H9 (cell line): ENCODE measurements at regions not wholly inside any gene's neighbourhood (a gene's known extent, or its start where the extent isn't known, plus 50 kb on each side); places are given as distances from the start of the nearest gene placed in this dataset.

ENCODE experiments used
- DNase-seq: peaks from one replicate; pipeline ENCODE4 v3.0.0-alpha.2; 2017
- H2AFZ ChIP-seq: one replicate; pipeline ENCODE4 v1.6.1; 2013; ENCODE audit warnings: mild to moderate bottlenecking, low read length, control low read depth, moderate library complexity
- H2AK5ac ChIP-seq: 2 replicates; pipeline ENCODE4 v1.6.1; 2013; ENCODE audit warnings: low read length, control low read depth, mixed read lengths; ENCODE audit not compliant: insufficient read length
- H2BK120ac ChIP-seq: one replicate; pipeline ENCODE4 v1.6.1; 2013; ENCODE audit warnings: low read depth, mild to moderate bottlenecking, low read length, control low read depth, inconsistent platforms; ENCODE audit not compliant: poor library complexity, severe bottlenecking
- H2BK12ac ChIP-seq: 2 replicates; pipeline ENCODE4 v1.6.1; 2013; ENCODE audit warnings: low read length, control low read depth, mixed read lengths, low read depth; ENCODE audit not compliant: insufficient read length
- H2BK15ac ChIP-seq: 2 replicates; pipeline ENCODE4 v1.6.1; 2013; ENCODE audit warnings: low read depth, low read length, control low read depth
- H2BK20ac ChIP-seq: one replicate; pipeline ENCODE4 v1.6.1; 2013; ENCODE audit warnings: low read depth, mild to moderate bottlenecking, low read length, control low read depth, inconsistent platforms; ENCODE audit not compliant: poor library complexity, severe bottlenecking
- H2BK5ac ChIP-seq: 2 replicates; pipeline ENCODE4 v1.6.1; 2013; ENCODE audit warnings: low read length, control low read depth, mixed read lengths; ENCODE audit not compliant: insufficient read length
- H3K14ac ChIP-seq: 2 replicates; pipeline ENCODE4 v1.6.1; 2013; ENCODE audit warnings: low read length, control low read depth; ENCODE audit not compliant: insufficient read depth
- H3K18ac ChIP-seq: 2 replicates; pipeline ENCODE4 v1.6.1; 2013; ENCODE audit warnings: low read depth, mild to moderate bottlenecking, mixed read lengths, low read length, control low read depth; ENCODE audit not compliant: insufficient read length
- H3K23ac ChIP-seq: 2 replicates; pipeline ENCODE4 v1.6.1; 2013; ENCODE audit warnings: low read length, control low read depth, mixed read lengths, low read depth; ENCODE audit not compliant: insufficient read length
- H3K23me2 ChIP-seq: 2 replicates; pipeline ENCODE4 v1.6.1; 2013; ENCODE audit warnings: low read depth, mild to moderate bottlenecking, mixed read lengths, low read length, control low read depth; ENCODE audit not compliant: insufficient read length, poor library complexity, severe bottlenecking
- H3K27ac ChIP-seq: 2 replicates; pipeline ENCODE4 v1.5.1; 2013; ENCODE audit warnings: low read length, control low read depth, mixed read lengths, low read depth; ENCODE audit not compliant: insufficient read length
- H3K27me3 ChIP-seq: 2 replicates; pipeline ENCODE4 v1.6.1; 2013; ENCODE audit warnings: low read length, control low read depth, inconsistent platforms; ENCODE audit not compliant: insufficient read depth
- H3K4ac ChIP-seq: 2 replicates; pipeline ENCODE4 v1.6.1; 2013; ENCODE audit warnings: low read depth, mild to moderate bottlenecking, control low read depth, inconsistent platforms, low read length, moderate library complexity
- H3K4me1 ChIP-seq: 2 replicates; pipeline ENCODE4 v1.6.1; 2013; ENCODE audit warnings: low read length, control low read depth, inconsistent platforms; ENCODE audit not compliant: insufficient read depth
- H3K4me2 ChIP-seq: 2 replicates; pipeline ENCODE4 v1.6.1; 2013; ENCODE audit warnings: low read length, control low read depth, mixed read lengths; ENCODE audit not compliant: insufficient read length, insufficient read depth
- H3K56ac ChIP-seq: 2 replicates; pipeline ENCODE4 v1.6.1; 2013; ENCODE audit warnings: low read depth, mild to moderate bottlenecking, mixed read lengths, low read length, control low read depth; ENCODE audit not compliant: insufficient read length
- H3K79me1 ChIP-seq: 2 replicates; pipeline ENCODE4 v1.6.1; 2013; ENCODE audit warnings: low read depth, mild to moderate bottlenecking, moderate library complexity, low read length, control low read depth, inconsistent platforms; ENCODE audit not compliant: insufficient read depth, poor library complexity, severe bottlenecking
- H3K79me2 ChIP-seq: 2 replicates; pipeline ENCODE4 v1.6.1; 2013; ENCODE audit warnings: low read length, control low read depth, inconsistent platforms; ENCODE audit not compliant: insufficient read depth
- H3K9ac ChIP-seq: 2 replicates; pipeline ENCODE4 v1.6.1; 2013; ENCODE audit warnings: low read length, control low read depth, mixed read lengths; ENCODE audit not compliant: insufficient read length; ENCODE audit errors: extremely low read depth
- H3K9me3 ChIP-seq: one replicate; pipeline ENCODE4 v1.6.1; 2013; ENCODE audit warnings: low read depth, low read length, inconsistent platforms; ENCODE audit not compliant: control insufficient read depth
- H3T11ph ChIP-seq: one replicate; pipeline ENCODE4 v1.6.1; 2013; ENCODE audit warnings: mild to moderate bottlenecking, low read length, control low read depth, inconsistent platforms
- H4K20me1 ChIP-seq: one replicate; pipeline ENCODE4 v1.6.1; 2013; ENCODE audit not compliant: control insufficient read depth, insufficient read length, insufficient read depth
- H4K5ac ChIP-seq: 2 replicates; pipeline ENCODE4 v1.6.1; 2013; ENCODE audit warnings: low read depth, mild to moderate bottlenecking, mixed read lengths, low read length, control low read depth; ENCODE audit not compliant: insufficient read length
- H4K8ac ChIP-seq: replicated peaks from 2 replicates; pipeline ENCODE4 v1.6.1; 2013; ENCODE audit warnings: low read length, control low read depth, mixed read lengths, low read depth; ENCODE audit not compliant: insufficient read length
- H4K91ac ChIP-seq: 2 replicates; pipeline ENCODE4 v1.6.1; 2013; ENCODE audit warnings: low read depth, mild to moderate bottlenecking, moderate library complexity, mixed read lengths, low read length, control low read depth; ENCODE audit not compliant: insufficient read length
- H3K27ac Mint-ChIP-seq, 3 experiments: 2 replicates in 2 of 3; 3 replicates in 1 of 3; pipeline ENCODE4 v1.8.0; 2020 to 2021; ENCODE audit warnings: mixed read lengths in 3 of 3, mild to moderate bottlenecking in 1 of 3, moderate library complexity in 1 of 3
- H3K27me3 Mint-ChIP-seq: 2 replicates; pipeline ENCODE4 v1.8.0; 2021; ENCODE audit warnings: low read depth, mild to moderate bottlenecking, moderate library complexity, mixed read lengths
- H3K36me3 Mint-ChIP-seq, 3 experiments: 2 replicates in 2 of 3; 3 replicates in 1 of 3; pipeline ENCODE4 v1.8.0; 2020 to 2021; ENCODE audit warnings: low read depth in 3 of 3, mixed read lengths in 3 of 3; ENCODE audit not compliant: insufficient read depth in 1 of 3
- H3K4me1 Mint-ChIP-seq, 2 experiments: 2 replicates each; pipeline ENCODE4 v1.8.0; 2020; ENCODE audit warnings: mixed read lengths in 2 of 2
- H3K4me3 Mint-ChIP-seq, 2 experiments: 2 replicates in 1 of 2; 3 replicates in 1 of 2; pipeline ENCODE4 v1.8.0; 2020 to 2021; ENCODE audit warnings: mild to moderate bottlenecking in 2 of 2, mixed read lengths in 2 of 2, moderate library complexity in 1 of 2
- H3K9me3 Mint-ChIP-seq, 2 experiments: 2 replicates in 1 of 2; 3 replicates in 1 of 2; pipeline ENCODE4 v1.8.0; 2020; ENCODE audit warnings: mild to moderate bottlenecking in 2 of 2, mixed read lengths in 2 of 2, moderate library complexity in 1 of 2
- WGBS: extraction: QIAGEN DNeasy Blood & Tissue Kit; methylation state at CpG from one replicate; pipeline ENCODE4 v1.1.7; 2013; ENCODE audit warnings: missing lambda C conversion rate, low lambda C conversion rate, mixed read lengths; ENCODE audit not compliant: insufficient read length; ENCODE audit errors: extremely low coverage; 5-methylcytosine and 5-hydroxymethylcytosine counted together
- TF ChIP-seq, protein P1 (sequence below): fragments of 200-600 bp; sonication (generic); conservative IDR thresholded peaks from 3 replicates; pipeline ENCODE4 v1.8.0; 2021; ENCODE audit warnings: antibody characterized with exemption, mild to moderate bottlenecking

DNA sequence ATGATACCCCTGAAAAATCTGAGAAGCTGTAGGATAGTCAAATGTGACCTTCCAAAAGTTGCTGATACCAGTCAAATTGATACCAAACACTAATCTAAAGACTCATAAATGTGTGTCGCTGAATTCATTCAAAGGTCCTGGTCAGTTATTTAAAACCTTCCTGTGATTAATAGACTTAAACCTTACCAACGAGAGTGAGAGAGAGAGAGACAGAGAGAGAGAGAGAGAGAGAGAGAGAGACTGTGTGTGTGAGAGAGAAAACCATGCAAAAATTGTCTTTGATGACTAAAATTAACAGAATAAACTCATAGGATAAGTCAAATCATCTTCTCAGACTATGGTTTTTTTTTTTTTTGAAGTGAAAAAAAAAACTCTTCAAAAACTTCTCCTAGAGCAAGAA is 370.9 kb upstream of the HS3ST5 start:
- Histone ChIP-seq H3K27me3 (no peaks in the 10 kb centered on the region), H3K4ac (no peak overlapping the region), H3K14ac (no peak overlapping the region), H4K5ac (no peak overlapping the region), H3K56ac (no peak overlapping the region), H3K23me2 (no peaks in the 10 kb centered on the region), H2BK20ac (no peak overlapping the region), H3K9ac (no peak overlapping the region), H3K79me1 (no peaks in the 10 kb centered on the region), H2BK120ac (no peak overlapping the region), H3K4me2 (no peak overlapping the region), H2BK12ac (no peak overlapping the region), H3K27ac (no peak overlapping the region), H3K79me2 (no peaks in the 10 kb centered on the region), H2AFZ (no peak overlapping the region), H3K4me1 (no peaks in the 10 kb centered on the region), H4K8ac (no peak overlapping the region), H2AK5ac (no peak overlapping the region), H2BK15ac (no peak overlapping the region), H4K20me1 (no peaks in the 10 kb centered on the region), H3K9me3 (no peaks in the 10 kb centered on the region), H3T11ph (no peak overlapping the region), H2BK5ac (no peak overlapping the region), H3K23ac (no peak overlapping the region), H3K18ac (no peak overlapping the region), H4K91ac (no peak overlapping the region)
- no peak for DNase-seq
- Mint-ChIP-seq H3K4me1 (peaks cover 0 to 7% of the 10 kb centered on the region in 2 experiments; a peak in 2 of 4 replicates), H3K27me3 (no peaks in the 10 kb centered on the region), H3K36me3 (peaks cover 0 to 5% (median 0%) of the 10 kb centered on the region in 3 experiments; a peak in 2 of 7 replicates), H3K4me3 (no peak overlapping the region), H3K27ac (no peak overlapping the region), H3K9me3 (peaks cover 1 to 3% of the 10 kb centered on the region in 2 experiments; a peak in 3 of 5 replicates)
- WGBS, result no CpG with 5 or more reads among the region's 2 CpGs
- TF ChIP-seq, protein P1, sequence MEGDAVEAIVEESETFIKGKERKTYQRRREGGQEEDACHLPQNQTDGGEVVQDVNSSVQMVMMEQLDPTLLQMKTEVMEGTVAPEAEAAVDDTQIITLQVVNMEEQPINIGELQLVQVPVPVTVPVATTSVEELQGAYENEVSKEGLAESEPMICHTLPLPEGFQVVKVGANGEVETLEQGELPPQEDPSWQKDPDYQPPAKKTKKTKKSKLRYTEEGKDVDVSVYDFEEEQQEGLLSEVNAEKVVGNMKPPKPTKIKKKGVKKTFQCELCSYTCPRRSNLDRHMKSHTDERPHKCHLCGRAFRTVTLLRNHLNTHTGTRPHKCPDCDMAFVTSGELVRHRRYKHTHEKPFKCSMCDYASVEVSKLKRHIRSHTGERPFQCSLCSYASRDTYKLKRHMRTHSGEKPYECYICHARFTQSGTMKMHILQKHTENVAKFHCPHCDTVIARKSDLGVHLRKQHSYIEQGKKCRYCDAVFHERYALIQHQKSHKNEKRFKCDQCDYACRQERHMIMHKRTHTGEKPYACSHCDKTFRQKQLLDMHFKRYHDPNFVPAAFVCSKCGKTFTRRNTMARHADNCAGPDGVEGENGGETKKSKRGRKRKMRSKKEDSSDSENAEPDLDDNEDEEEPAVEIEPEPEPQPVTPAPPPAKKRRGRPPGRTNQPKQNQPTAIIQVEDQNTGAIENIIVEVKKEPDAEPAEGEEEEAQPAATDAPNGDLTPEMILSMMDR, result no peak
